Hematopoietic multipotent progenitor cell treated with erythropoietin and hydrocortisone succinate and interleukin-3 and kit ligand, for 6 days (in vitro differentiated cells): ENCODE measurements at regions not wholly inside any gene's neighbourhood (a gene's known extent, or its start where the extent isn't known, plus 50 kb on each side); places are given as distances from the start of the nearest gene placed in this dataset.

Experiments
- DNase-seq: peaks from one replicate; pipeline ENCODE4 v3.0.0-alpha.2; 2015

GRCh38 chr2:120401275-120402066, 55.5 kb downstream of the INHBB start:
- DNase-seq = no peak

- DNase-seq = no peak
These were observed 56.1 kb downstream of the INHBB start for GRCh38 chr2:120402067-120402433.

- DNase-seq = no peak
These were observed 56.6 kb downstream of the INHBB start for GRCh38 chr2:120402508-120402907.

GRCh38 chr2:120403261-120403660, 57.3 kb downstream of the INHBB start:
- DNase-seq = no peak

GRCh38 chr2:120403676-120404075, 57.7 kb downstream of the INHBB start:
- DNase-seq = no peak

- no peak for DNase-seq
These were observed 58.3 kb downstream of the INHBB start for GRCh38 chr2:120404274-120404673.

- no peak for DNase-seq
These were observed 59.2 kb downstream of the INHBB start for GRCh38 chr2:120404941-120405758.

GRCh38 chr2:120405759-120406099, 59.8 kb downstream of the INHBB start:
- DNase-seq = no peak

- DNase-seq = no peak
These were observed 60.6 kb downstream of the INHBB start for GRCh38 chr2:120406566-120406965.

GRCh38 chr2:120410487-120410886, 64.6 kb downstream of the INHBB start:
- no peak for DNase-seq

GRCh38 chr2:120415060-120415459, 69.1 kb downstream of the INHBB start:
- DNase-seq = no peak

- no peak for DNase-seq
These were observed 70.0 kb downstream of the INHBB start for GRCh38 chr2:120415728-120416509.

- DNase-seq = no peak
These were observed 72.3 kb downstream of the INHBB start for GRCh38 chr2:120418174-120418787.

GRCh38 chr2:120419073-120419472, 73.1 kb downstream of the INHBB start:
- no peak for DNase-seq

- no peak for DNase-seq
These were observed 74.0 kb downstream of the INHBB start for GRCh38 chr2:120419955-120420354.

- DNase-seq = no peak
These were observed 75.3 kb downstream of the INHBB start for GRCh38 chr2:120421126-120421829.

- DNase-seq = no peak
These were observed 75.9 kb downstream of the INHBB start for GRCh38 chr2:120421830-120422175.

GRCh38 chr2:120422465-120423160, 76.7 kb downstream of the INHBB start:
- DNase-seq = no peak

- DNase-seq = no peak
These were observed 77.4 kb downstream of the INHBB start for GRCh38 chr2:120423167-120423943.

GRCh38 chr2:120424274-120424796, 78.4 kb downstream of the INHBB start:
- no peak for DNase-seq

GRCh38 chr2:120425014-120425413, 79.1 kb downstream of the INHBB start:
- no peak for DNase-seq
